GM18519 (cell line): ENCODE measurements at regions not wholly inside any gene's neighbourhood (a gene's known extent, or its start where the extent isn't known, plus 50 kb on each side); places are given as distances from the start of the nearest gene placed in this dataset.

ENCODE experiments used
- ATAC-seq: cut with Tn5 transposase; IDR thresholded peaks from one replicate; pipeline ENCODE4 v1.9.1; 2021; ENCODE audit warnings: mild to moderate bottlenecking, moderate library complexity; ENCODE audit not compliant: unreplicated experiment, low FRiP score

- no peak for ATAC-seq
Measured at GRCh38 chr18:77501266-77501665, 251.6 kb downstream of the GALR1 start.

- no peak for ATAC-seq
Measured at GRCh38 chr18:77505499-77505898, 255.9 kb downstream of the GALR1 start.

GRCh38 chr18:77512152-77512551 lies 262.5 kb downstream of the GALR1 start:
- no peak for ATAC-seq

GRCh38 chr18:77517901-77518300 lies 268.3 kb downstream of the GALR1 start:
- ATAC-seq: no peak

- ATAC-seq: no peak
Measured at GRCh38 chr18:77520767-77521166, 271.1 kb downstream of the GALR1 start.

GRCh38 chr18:77522051-77522675 lies 272.5 kb downstream of the GALR1 start:
- no peak for ATAC-seq

GRCh38 chr18:77524909-77525308 lies 275.3 kb downstream of the GALR1 start:
- no peak for ATAC-seq

GRCh38 chr18:77526962-77527361 lies 277.3 kb downstream of the GALR1 start:
- ATAC-seq: no peak

GRCh38 chr18:77528872-77529271 lies 279.2 kb downstream of the GALR1 start:
- no peak for ATAC-seq

- no peak for ATAC-seq
Measured at GRCh38 chr18:77529492-77530176, 280.0 kb downstream of the GALR1 start.

GRCh38 chr18:77530732-77531131 lies 281.1 kb downstream of the GALR1 start:
- no peak for ATAC-seq

GRCh38 chr18:77539860-77540259 lies 290.2 kb downstream of the GALR1 start:
- ATAC-seq: no peak

GRCh38 chr18:77544792-77545191 lies 295.1 kb downstream of the GALR1 start:
- no peak for ATAC-seq

GRCh38 chr18:77547757-77548156 lies 298.1 kb downstream of the GALR1 start:
- ATAC-seq: no peak

- no peak for ATAC-seq
Measured at GRCh38 chr18:77548790-77549420, 299.3 kb downstream of the GALR1 start.

- no peak for ATAC-seq
Measured at GRCh38 chr18:77550625-77551024, 301.0 kb downstream of the GALR1 start.

- ATAC-seq: no peak
Measured at GRCh38 chr18:77551055-77551454, 301.4 kb downstream of the GALR1 start.

GRCh38 chr18:77552945-77553344 lies 303.3 kb downstream of the GALR1 start:
- ATAC-seq: no peak

- ATAC-seq: no peak
Measured at GRCh38 chr18:77554061-77554460, 304.4 kb downstream of the GALR1 start.

GRCh38 chr18:77557046-77557587 lies 307.5 kb downstream of the GALR1 start:
- ATAC-seq: no peak

- ATAC-seq: no peak
Measured at GRCh38 chr18:77559274-77559910, 309.7 kb downstream of the GALR1 start.
